GM12891 (cell line): ENCODE measurements at regions not wholly inside any gene's neighbourhood (a gene's known extent, or its start where the extent isn't known, plus 50 kb on each side); places are given as distances from the start of the nearest gene placed in this dataset.
"Not testable (repeated sequence)": the region's sequence is repeated elsewhere in the genome, so short reads cannot be mapped to it uniquely, and the experiment has no call there.

ENCODE experiments used
- PAX5 ChIP-seq: IDR thresholded peaks from 2 replicates; pipeline ENCODE4 v1.6.1; 2011; ENCODE audit warnings: low read length, moderate library complexity, mild to moderate bottlenecking; ENCODE audit not compliant: insufficient read depth, severe bottlenecking
- POLR2A ChIP-seq: IDR thresholded peaks from 2 replicates; pipeline ENCODE4 v1.6.1; 2011; ENCODE audit warnings: low read depth, low read length, control low read depth
- POLR2AphosphoS5 ChIP-seq: IDR thresholded peaks from 2 replicates; pipeline ENCODE4 v1.6.1; 2011; ENCODE audit warnings: low read depth, low read length, control low read depth
- SPI1 ChIP-seq: IDR thresholded peaks from 2 replicates; pipeline ENCODE4 v1.6.1; 2011; ENCODE audit warnings: low read depth, low read length, control low read depth
- TAF1 ChIP-seq: IDR thresholded peaks from 2 replicates; pipeline ENCODE4 v1.6.1; 2011; ENCODE audit warnings: low read depth, low read length, control low read depth

GRCh38 chr1:120264564-120264963 lies 88.2 kb upstream of the SEC22B start:
- not testable (repeated sequence) for TF ChIP-seq POLR2A, POLR2AphosphoS5, SPI1, TAF1, PAX5
